Left lung (tissue), 4 donors: ENCODE measurements at regions not wholly inside any gene's neighbourhood (a gene's known extent, or its start where the extent isn't known, plus 50 kb on each side); places are given as distances from the start of the nearest gene placed in this dataset.
A peak's percentile ranks its signal among the peaks of the same experiment; 100 is the strongest.

ENCODE experiments used
- ATAC-seq: fragments of 200-7000 bp; cut with Tn5 transposase; one replicate; pipeline ENCODE4 v1.9.1; 2020; ENCODE audit warnings: moderate library complexity
- DNase-seq, 4 donors: peaks; one replicate each; pipeline ENCODE4 v3.0.0-alpha.2; 2013 to 2020
- H3K27ac ChIP-seq, 2 donors: fragments of 200-600 bp; sonication (generic) in 1 of 2; one replicate each; pipeline versions ENCODE4 v1.5.0 to v1.8.0; 2020 to 2021
- H3K27me3 ChIP-seq, 2 donors: fragments of 200-600 bp; sonication (generic) in 1 of 2; one replicate each; pipeline versions ENCODE4 v1.5.0 to v1.8.0; 2020 to 2021
- H3K36me3 ChIP-seq, 2 donors: fragments of 200-600 bp; sonication (generic) in 1 of 2; one replicate each; pipeline versions ENCODE4 v1.5.0 to v1.8.0; 2020 to 2021
- H3K4me1 ChIP-seq, 2 donors: fragments of 200-600 bp; one replicate each; pipeline ENCODE4 v1.8.0; 2021
- H3K4me3 ChIP-seq, 2 donors: fragments of 200-600 bp; sonication (generic) in 1 of 2; one replicate each; pipeline versions ENCODE4 v1.5.0 to v1.8.0; 2020 to 2021; ENCODE audit warnings: mild to moderate bottlenecking in 1 of 2
- H3K9me3 ChIP-seq, 2 donors: fragments of 200-600 bp; sonication (generic) in 1 of 2; one replicate each; pipeline versions ENCODE4 v1.5.0 to v1.8.0; 2020 to 2021
- CTCF ChIP-seq, 2 donors: fragments of 200-600 bp; sonication (generic) in 1 of 2; IDR thresholded peaks; one replicate each; pipeline versions ENCODE4 v1.5.0 to v1.8.0; 2021; ENCODE audit warnings: antibody characterized with exemption in 2 of 2
- intact Hi-C, 2 donors: fragments of 100-400 bp; cut with DNase I; formaldehyde crosslinking; loops; one replicate each; pipeline versions ENCODE4 v1.11.2 to v1.14.2; 2022
- donor health status: DM: no; HTN: yes; CAD: no.
- donor health status: DM: no; HTN: no; CAD: no.

- Histone ChIP-seq H3K4me3 (no peak overlapping the region), H3K36me3 (no peaks in the 10 kb centered on the region), H3K4me1 (no peaks in the 10 kb centered on the region), H3K27me3 (no peaks in the 10 kb centered on the region), H3K9me3 (no peaks in the 10 kb centered on the region), H3K27ac (no peak overlapping the region)
- no peak for DNase-seq
- no peak for ATAC-seq
- intact Hi-C loops: no loop called here
- peak in 1 of 2 donors; percentile 9 for TF ChIP-seq CTCF (IDR thresholded peaks at IDR 0.05)
Measured at GRCh38 chr6:12482386-12483375, 192.5 kb downstream of the EDN1 start.

DNA sequence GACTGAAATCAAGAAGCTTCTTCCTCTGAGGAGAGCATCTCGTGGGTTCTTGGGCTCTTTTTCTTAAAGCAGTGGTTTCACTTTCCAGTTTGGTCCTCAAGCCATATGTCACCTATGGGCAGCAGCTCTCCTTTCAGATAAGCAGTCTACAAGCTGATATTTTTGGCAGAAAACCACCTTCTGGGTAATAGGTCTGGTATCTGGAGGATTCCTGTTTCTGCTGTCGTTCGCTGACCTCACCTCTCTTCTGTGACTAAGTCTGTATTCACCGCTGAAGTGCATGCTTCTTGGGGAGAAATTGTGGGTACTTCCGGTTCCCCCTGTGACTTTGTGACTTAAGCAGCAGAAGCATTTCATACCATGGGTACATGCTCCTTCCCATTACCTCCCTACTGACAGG is 193.6 kb downstream of the EDN1 start:
- TF ChIP-seq CTCF (IDR thresholded peaks at IDR 0.05): no peak
- H3K27ac ChIP-seq: no peak overlapping the region
- DNase-seq: peak in 1 of 4 donors; percentile 25
- intact Hi-C loops: no loop called here
- ATAC-seq: peak; percentile 92
- H3K27me3 ChIP-seq: no peaks in the 10 kb centered on the region
- H3K9me3 ChIP-seq: no peaks in the 10 kb centered on the region
- H3K36me3 ChIP-seq: no peaks in the 10 kb centered on the region
- no peak overlapping the region for H3K4me3 ChIP-seq
- H3K4me1 ChIP-seq: no peaks in the 10 kb centered on the region

- no peak overlapping the region for H3K4me3 ChIP-seq
- intact Hi-C loops: no loop called here
- no peak for TF ChIP-seq CTCF (IDR thresholded peaks at IDR 0.05)
- no peaks in the 10 kb centered on the region for H3K36me3 ChIP-seq
- H3K27me3 ChIP-seq: no peaks in the 10 kb centered on the region
- ATAC-seq (no peak), DNase-seq (no peak)
- no peaks in the 10 kb centered on the region for H3K9me3 ChIP-seq
- H3K27ac ChIP-seq: no peak overlapping the region
- H3K4me1 ChIP-seq: no peaks in the 10 kb centered on the region
Measured at GRCh38 chr6:12484519-12484918, 194.4 kb downstream of the EDN1 start.

DNA sequence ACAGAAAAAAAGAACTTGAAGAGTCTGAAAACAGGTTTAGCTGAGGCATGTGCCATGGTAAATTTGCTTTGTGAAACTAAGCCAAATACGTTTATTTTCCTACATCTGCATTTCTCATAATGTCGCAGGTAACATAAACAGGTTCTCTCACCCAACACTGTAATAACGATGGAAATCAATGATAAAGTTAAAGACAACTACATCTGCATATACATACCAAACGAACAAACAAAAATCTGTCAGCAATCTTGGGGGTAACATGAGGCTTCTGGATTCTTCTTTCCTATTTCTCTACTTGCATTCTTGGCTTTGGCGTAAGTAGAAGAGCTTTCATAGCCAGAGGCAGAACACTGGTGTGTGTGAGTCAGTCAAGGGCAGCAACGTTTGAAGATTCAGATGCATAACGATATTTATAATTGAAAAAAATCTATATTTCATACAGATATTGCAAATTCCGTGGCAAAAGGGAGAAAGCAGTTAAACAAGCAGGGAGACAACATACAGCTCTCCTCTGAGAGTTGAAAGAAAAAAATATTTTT is 195.1 kb downstream of the EDN1 start:
- no peak for TF ChIP-seq CTCF (IDR thresholded peaks at IDR 0.05)

GRCh38 chr6:12485837-12486236 is 195.7 kb downstream of the EDN1 start:
- ATAC-seq: no peak
- no peaks in the 10 kb centered on the region for H3K36me3 ChIP-seq
- H3K27ac ChIP-seq: no peak overlapping the region

More for the DNA sequence above, 195.1 kb downstream of the EDN1 start:
- Histone ChIP-seq H3K4me3 (no peak overlapping the region), H3K4me1 (no peaks in the 10 kb centered on the region), H3K36me3 (no peaks in the 10 kb centered on the region), H3K27ac (no peak overlapping the region), H3K9me3 (no peaks in the 10 kb centered on the region), H3K27me3 (no peaks in the 10 kb centered on the region)
- ATAC-seq: no peak
- no peak for DNase-seq
- intact Hi-C loops: no loop called here

More at GRCh38 chr6:12485837-12486236, 195.7 kb downstream of the EDN1 start:
- no peak overlapping the region for H3K4me3 ChIP-seq
- H3K9me3 ChIP-seq: no peaks in the 10 kb centered on the region
- intact Hi-C loops: no loop called here
- no peak for DNase-seq
- H3K4me1 ChIP-seq: no peaks in the 10 kb centered on the region
- no peak for TF ChIP-seq CTCF (IDR thresholded peaks at IDR 0.05)
- no peaks in the 10 kb centered on the region for H3K27me3 ChIP-seq
